HepG2 (cell line): ENCODE measurements at regions not wholly inside any gene's neighbourhood (a gene's known extent, or its start where the extent isn't known, plus 50 kb on each side); places are given as distances from the start of the nearest gene placed in this dataset.

Experiments
- MYC ChIP-seq: sonication (generic); formaldehyde crosslinking; IDR thresholded peaks from 2 replicates; pipeline ENCODE4 v1.9.0; 2021; ENCODE audit warnings: missing genetic modification reagents, borderline replicate concordance
- ZBTB14 ChIP-seq: sonication (generic); formaldehyde crosslinking; IDR thresholded peaks from 2 replicates; pipeline ENCODE4 v1.4.0; 2020; ENCODE audit warnings: missing genetic modification reagents
- ZFP36 ChIP-seq: fragments of 150-350 bp; IDR thresholded peaks from 2 replicates; pipeline ENCODE4 v1.6.1; 2018; ENCODE audit warnings: borderline replicate concordance, low read length, low read depth; ENCODE audit not compliant: partially characterized antibody

DNA sequence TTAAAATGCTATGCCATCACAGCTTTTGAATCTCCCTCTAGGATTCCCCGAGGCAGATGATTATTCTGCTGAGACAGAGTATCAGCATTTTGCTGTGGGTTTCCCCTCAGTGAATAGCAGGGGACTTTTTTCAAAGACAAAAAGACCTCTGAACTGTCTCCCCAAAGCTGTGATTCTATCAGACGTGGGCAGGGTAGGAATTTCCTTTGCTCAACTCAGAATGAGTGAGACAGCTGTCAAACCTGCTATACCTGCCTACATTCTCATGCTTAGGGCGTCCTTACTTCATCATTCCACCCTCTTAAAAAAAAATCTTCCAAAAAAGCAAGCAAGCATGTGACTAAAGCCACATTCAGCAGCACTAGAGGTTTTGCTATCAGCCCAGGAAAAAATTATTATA, 147.6 kb upstream of the FAM83B start:
- TF ChIP-seq ZFP36: no peak
- no peak for TF ChIP-seq ZBTB14
- TF ChIP-seq MYC (CRISPR knock-in tag): no peak
